Activated effector memory CD4-positive, alpha-beta T cell treated with anti-CD3 and anti-CD28 coated beads, Interleukin-2, amount 50 U/mL, for 16 hours (primary cell): ENCODE measurements at regions not wholly inside any gene's neighbourhood (a gene's known extent, or its start where the extent isn't known, plus 50 kb on each side); places are given as distances from the start of the nearest gene placed in this dataset.

ENCODE experiments used
- DNase-seq: peaks from one replicate; pipeline ENCODE4 v3.0.0-alpha.2; 2020

DNA sequence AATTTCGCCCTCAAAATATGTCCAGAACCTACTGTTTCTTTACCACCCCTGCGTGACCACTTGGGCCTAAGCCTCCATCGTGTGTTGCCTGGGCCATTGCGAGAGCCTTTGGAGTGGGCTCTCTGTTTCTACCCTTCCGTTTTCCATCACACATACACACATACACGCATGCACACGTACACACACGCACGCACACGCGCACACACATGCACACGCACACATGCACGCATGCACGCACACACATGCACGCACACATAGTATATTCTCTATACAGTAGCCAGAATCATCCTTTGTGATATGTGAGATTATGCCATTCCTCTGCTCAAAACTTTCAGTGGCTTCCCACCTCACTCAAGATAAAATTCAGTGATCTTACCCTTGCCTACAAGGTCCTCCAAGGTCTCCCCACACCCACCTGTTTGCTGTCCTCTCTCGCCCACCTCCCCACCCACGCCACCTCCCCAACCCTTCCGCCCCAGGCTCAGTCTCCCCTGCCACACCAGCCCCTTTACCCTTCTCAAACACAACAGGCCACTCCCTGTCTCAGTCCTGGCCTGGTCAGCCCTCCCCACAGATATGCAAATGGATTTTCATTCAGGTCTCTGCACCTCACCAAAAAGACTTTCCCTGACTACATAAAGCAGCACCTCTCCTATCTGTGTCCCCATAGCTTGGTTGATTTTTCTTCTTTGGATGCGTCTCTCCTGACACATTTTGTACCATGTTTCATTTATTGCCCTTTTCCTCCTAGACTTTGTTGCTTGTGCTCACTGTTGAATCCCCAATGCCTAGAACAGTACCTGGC is 559.6 kb downstream of the CD83 start:
- DNase-seq = no peak

DNA sequence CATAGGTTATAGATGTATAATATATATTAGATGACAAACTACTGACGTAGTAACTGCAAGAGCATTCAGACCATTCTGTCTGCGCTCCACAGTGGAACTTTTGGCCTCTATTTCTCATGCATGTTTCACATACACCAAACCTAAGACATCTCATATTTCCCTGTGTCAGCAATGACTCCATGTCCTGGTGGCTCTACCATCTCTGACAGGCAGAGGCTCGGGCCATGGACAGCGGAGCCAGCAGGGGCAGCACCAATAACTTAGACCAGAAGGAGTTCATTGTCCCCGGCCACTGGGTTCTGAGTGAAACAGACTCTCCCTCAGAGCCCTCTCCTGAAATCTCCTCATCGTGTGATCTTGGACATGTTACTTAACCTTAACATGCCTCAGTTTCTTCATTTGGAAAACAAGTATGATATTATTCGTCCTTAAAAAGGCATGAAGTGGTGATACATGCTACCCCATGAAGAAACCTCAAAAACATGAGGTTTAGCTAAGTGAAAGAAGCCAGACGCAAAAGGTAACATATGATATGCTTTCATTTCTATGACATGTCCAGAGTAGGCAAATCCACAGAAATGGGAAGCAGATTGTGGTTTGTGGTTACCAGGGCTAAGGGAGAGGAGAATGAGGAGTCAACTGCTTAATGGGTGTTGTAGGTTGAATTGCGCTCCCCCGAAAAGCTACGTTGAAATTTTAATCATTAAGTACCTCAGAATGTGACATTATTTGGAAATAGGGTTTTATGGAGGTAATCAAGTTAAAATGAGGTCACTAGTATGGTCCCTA is 564.0 kb upstream of the JARID2 start:
- no peak for DNase-seq

DNA sequence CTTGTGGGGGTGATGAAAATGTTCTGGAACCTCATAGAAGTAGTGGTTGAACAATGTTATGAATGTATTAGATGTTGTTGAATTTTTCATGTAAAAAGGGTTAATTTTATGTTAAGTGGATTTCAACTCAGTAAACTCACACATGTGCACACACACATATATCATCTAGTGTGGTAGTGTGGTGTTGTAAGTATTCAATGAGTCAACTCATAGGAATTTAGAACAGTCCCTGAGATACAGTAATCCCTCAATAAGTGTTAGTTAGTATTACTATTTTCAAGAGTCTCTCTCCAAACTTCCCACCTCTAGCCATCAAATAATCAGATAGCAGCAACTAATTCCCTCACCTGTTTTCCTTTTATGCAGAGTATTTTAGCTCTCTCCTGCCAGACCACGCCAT is 563.1 kb upstream of the JARID2 start:
- no peak for DNase-seq

DNA sequence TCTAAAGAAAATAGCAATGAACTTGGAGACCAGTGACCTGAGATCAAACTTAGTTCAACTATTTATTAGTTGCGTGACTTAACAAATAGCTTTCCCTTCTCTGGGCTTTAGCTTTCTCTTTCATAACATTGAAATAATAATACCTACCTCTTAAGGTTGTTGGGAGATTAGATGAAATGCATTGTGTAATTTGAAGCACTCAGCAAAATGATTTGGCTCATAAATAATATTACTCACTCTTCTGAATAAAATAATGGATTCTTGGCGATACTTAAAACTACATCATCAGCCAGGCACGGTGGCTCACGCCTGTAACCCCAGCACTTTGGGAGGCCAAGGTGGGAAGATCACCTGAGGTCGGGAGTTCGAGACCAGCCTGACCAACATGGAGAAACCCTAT is 556.2 kb upstream of the JARID2 start:
- DNase-seq = no peak

DNA sequence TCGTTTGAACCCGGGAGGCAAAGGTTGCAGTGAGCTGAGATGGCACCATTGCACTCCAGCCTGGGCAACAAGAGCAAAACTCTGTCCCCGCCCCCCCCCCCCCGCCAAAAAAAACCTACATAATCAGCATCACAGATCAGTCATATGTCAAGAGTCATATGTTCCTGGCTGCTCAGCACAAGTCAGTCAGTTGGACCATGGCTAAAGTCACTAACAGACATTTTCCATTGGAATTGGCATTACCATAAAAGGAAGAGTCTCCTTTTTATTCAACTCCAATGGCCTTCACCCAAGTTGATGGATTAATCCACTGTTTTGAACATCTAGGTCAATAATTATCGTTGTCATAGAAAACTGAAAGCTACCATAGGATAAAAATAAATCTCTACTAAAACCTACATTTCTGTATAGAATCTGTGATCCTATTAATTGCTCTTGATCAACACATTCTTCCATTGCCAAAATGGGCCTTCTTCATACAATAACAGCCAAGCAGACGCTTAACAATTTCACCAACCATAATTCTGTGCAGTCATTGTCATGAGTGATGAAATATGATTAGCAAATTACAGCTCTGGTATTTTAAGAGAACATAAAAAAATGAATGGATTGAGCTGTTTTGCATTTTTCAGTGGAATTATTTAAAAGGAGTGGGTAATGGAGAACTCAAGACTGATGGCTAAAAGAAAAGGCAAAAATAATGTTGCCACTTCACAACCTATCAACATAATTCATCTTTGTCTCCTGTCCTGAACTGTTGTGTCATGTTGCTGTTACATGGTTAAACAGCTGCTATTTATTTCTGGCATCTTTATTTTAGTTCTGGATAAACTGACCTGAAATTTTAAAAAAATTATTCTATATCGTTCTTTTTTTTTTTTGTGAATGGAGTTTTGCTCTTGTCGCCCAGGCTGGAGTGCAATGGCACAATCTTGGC is 555.5 kb upstream of the JARID2 start:
- DNase-seq = no peak

DNA sequence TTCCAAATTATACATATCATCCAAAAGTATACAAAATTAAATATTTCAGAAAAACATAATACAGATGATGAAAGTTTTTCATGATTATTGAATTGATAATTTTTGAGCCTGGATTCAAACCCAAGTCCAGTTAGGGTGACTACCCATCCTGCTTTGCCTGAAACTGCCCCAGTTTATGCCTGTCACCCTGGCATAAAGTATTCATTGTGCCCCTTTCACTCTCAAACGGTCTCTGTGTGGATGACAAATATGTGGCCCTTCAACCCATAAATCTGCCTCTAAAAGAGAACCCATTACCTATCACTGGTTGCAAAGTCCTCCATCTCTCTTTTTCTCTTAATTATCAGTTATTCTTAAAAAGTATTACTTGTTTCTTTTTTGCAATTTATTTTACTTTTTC is 553.7 kb upstream of the JARID2 start:
- DNase-seq = no peak

DNA sequence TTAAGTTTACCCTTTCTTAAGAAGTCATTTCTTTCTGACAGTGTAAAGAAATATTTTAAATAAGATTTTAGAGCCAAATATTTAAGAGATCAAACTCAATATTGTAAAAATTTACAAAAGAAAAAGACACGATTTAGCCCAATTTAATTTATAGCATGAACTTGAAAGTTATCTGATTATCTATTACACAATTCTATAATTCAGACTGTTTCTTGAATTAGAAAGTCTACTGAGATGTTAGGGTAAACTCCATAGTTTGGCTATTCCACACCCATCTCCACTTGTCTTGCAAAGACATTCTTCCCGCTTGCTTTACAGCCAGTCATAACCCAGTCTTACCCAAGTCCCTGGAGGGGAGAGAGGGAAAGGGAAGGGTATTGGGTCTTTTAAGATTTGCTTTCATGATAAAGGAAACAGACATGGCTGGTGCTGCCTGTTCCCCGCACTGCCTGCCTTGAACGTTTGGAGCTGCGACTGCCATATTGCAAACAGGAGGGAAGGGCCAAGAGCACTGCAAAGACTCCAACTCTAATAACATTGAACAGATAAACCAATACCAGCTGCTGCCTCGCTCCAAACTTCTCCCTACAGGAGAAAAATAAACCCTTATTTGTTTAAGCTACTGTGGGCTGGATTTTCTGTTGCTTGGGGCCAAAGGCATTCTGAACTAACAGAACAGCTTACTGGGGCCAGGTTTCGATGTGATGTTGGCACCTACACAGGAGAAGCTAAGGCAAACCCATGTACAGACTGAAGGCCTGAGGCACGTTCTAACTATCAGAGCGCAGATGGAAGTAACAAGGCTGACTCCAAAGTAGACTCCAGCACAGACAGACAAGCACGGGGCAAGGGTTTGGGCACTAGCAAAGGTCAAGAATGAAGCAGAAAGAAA is 552.3 kb upstream of the JARID2 start:
- no peak for DNase-seq

DNA sequence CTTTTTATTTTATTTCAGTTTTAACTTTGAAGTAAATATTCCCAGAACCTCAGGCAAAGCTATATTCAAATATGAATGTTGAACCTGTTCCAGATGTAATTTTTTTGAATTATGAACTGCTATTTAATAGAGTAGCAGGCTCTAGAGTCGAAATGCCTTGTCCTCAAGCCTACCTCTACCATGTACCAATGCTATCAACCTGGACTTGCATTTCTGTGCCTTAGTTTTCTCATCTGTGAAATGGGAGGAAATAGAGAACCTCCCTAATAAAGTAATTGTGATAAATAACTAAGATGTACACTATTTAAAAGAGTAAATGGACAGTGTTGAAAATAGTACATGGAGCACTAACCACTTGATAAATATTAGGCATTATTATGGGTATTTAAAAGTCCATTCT is 551.6 kb upstream of the JARID2 start:
- no peak for DNase-seq

DNA sequence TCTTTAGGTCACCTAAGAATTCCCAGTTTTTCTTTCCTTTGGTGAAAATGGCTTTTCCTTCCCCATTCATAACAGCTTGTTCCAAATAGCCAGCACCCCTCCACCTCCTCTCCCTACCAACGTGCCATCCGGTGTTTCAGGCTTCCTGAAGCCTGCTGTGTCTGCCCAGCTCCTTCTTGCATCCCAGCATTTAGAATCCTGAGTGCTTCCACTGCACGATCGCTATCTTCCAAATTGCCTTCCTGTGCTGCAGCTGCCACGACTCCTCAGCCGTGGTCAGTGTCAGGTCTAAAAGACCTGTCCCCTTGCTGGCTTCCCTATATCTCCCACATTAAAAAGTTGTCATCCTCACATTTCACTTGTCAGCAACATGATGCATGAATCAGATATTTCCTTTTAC is 550.3 kb upstream of the JARID2 start:
- no peak for DNase-seq

DNA sequence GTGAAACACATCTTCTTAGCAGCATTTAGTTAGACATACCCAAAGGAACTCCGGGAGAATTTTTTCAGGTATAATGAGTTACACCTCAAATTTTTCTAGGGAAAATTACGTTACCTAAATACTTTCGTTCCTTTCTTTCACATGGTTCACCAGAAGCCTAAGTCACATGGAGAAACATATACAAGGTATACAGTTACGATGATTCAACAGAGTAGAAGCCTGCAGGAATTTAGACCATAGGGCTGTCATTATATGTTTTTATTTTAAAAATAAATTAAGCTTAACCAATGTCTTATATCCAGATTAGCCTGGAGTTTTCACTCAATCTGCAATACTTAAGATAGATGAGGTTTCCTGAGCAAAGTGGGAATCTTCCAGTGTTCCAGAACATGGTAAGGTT is 549.5 kb upstream of the JARID2 start:
- DNase-seq = no peak

DNA sequence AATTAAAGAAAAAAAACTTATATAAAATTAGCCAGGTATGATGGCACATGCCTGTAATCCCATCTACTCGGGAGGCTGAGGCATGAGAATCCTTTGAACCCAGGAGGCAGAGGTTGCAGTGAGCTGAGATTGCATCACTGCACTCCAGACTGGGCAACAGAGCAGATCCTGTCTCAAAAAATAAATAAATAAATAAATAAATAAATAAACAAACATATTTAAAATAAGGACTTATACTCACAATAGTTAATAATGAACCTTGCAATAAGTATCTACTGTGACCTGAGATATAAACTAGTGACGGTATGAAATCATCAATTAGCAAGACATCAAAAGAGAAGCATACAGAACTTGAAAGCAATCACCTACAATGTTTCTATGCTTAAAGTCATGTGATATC is 548.4 kb upstream of the JARID2 start:
- DNase-seq = no peak

DNA sequence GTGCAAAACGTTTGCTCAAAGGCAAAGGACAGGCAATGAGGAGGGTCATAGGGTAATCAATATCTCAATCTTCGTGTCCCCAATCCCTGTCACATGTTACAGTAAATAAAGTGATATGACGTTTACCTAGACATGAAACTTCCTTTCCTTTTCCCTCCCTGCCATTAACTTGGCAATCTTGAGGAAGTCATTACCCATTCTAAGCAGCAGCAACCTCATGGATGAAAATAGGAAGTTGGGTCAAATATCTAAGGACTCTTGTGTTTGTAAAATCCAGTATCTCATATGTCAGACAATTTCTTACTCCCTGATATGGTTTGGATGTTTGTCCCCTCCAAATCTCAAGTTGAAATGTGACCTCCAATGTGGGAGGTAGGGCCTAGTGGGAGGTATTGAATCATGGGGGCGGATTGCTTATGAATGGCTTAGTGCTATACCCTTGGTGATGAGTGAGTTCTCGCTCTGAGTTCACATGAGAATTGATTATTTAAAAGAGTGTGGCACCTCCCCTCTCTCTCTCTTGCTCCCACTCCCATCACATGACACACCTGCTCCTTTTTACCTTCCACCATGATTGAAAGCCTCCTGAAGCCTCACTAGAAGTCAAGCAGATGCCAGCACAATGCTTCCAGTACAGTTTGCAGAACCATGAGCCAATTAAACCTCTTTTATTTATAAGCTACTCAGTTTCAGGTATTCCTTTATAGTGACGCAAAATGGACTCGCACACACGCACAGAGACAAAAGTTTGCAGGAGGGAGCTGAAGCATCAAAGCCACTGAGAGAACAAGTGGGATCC is 545.9 kb upstream of the JARID2 start:
- no peak for DNase-seq

DNA sequence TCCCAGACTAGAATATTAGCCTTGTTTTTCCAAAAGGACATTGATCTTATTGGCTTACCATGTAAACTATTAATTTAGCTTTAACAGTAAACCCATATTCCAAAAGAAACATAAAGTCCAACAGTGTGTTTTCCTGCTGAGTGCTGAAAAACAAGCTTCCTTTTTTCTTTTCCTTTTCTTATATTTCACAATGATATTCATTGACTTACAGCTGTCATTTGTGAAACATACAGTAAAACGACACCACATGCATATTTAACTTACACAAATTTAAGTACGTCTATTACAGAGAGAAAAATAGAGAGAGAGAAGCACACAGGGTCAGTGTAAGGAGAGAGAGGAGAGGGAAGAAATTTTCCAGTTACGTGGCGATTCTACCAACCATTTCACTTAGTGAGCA is 543.9 kb upstream of the JARID2 start:
- no peak for DNase-seq

DNA sequence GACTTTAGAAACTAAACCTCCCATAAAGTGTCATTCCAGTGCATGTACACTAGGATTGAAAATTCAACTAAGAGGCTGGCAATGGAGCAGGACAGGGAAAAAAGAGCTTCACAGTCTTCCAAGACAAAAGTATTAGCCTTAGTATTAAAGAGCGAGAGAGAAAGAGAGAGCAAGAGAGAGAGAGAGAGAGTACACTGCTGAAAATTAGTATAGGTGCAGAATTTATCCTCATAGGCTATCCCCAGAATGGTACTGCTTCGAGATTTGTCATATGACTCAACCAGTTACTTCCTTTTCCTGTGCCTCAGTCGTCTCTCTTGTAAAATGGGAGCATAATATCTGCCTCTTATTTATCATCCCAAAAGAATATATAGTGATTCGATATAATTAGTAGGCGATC is 543.2 kb upstream of the JARID2 start:
- no peak for DNase-seq

DNA sequence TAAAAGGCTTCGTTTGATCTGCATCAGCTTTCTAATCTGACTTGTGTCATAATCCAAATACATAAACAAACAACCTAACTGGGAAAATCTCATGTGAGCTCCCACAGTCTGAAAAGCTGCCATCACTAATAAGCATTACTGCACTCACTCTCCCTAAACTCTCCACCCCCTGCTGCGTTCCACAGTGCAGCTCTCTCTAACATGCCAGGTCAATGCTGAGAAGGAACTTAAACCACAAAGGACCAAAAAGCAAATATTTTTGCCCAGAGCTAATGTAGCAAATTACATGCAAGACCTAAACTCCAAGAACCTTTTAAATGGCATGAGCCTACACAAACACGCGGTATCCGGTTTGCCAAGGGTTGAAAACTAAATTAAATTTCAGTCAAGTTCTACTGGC is 542.3 kb upstream of the JARID2 start:
- DNase-seq = no peak

DNA sequence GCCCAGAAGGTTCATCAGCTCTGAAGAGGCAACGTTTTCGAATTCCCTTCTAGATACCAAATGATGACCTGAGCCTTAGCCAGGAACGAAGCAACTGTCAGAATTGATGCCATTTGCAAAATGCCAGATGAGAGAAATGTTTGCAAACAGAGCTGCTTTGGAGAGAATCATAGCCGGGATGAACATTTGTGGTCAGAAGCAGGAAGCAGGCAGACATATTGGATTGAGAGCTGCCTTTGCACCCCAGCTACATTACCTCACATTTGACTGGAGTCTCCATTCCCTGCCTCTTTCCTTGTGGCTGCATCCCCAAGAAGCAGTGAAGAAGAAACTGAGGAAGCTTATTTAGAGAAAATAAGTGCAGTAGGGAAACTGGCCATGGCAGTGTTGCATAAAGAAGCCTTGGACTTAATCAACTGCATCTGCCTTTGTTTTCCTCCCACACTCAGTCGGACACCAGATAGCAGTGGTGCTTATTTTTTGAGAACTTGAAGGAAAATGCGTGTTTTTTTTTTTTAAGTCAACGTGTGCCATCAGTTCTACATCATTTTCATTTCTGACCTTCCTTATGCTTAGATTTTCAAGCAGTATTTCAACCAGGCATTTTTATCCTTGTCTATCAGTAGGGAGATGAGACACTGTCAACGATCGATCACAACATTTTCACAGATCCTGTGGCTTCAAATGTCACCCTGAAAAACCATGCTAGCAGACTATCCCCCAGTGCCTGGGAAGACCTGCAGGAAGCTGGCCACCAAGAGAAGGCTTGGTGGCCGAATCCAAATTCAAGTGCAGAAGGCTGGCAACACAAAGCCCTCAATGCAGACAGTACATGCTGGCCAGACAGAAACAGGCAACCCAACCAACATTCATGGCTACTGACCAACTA is 541.2 kb upstream of the JARID2 start:
- no peak for DNase-seq

DNA sequence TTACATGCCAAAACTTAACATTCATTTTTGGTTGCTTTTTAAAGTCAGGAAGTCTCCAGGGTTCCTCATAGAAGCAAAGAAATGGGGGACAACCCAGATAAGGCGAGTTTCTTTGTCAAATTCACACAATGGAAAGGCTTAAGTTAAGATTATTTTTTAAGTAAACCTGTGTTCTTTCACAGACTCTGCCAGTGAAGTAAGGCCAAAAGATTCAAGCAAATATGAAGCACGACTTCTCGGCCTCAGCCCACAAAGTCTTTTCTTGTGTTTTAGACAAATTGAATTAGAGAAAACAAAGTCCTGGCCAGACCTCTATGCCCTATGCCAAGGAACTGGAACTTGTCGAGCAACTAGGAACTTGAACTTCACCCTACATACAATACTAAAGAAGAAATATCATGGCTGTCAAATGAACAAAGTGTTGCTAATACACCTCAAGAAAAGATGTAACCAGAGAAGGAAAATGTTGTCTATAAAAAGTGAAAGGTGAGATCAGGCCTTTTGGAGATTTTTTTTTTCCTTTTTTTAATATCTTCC is 540.0 kb upstream of the JARID2 start:
- no peak for DNase-seq

DNA sequence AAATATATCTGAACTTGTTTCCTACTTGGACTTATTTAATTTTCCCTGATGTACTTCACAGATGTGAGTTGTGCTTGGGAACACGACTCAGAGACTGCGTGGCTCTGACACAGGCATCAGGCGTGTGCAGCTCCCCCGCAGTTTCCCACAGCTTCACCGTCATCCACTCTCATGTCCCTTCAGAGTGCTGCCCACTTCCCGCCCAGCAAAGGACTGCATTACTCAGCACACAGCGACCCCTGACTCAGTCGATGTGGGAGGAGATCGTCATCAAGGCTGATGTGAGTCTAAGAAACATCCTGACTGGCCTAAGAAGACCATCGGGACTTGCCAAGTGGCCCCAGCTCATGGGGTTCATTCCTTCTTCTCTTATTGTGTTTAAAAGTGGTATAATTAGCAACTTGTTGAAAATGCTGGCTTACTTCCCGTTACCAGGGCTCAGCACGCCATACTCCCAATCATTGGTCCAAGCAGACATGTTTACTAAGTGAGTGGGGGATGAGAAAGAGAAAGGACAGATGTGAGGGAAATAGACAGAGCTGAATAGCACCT is 539.4 kb upstream of the JARID2 start:
- DNase-seq = peak; percentile 88

DNA sequence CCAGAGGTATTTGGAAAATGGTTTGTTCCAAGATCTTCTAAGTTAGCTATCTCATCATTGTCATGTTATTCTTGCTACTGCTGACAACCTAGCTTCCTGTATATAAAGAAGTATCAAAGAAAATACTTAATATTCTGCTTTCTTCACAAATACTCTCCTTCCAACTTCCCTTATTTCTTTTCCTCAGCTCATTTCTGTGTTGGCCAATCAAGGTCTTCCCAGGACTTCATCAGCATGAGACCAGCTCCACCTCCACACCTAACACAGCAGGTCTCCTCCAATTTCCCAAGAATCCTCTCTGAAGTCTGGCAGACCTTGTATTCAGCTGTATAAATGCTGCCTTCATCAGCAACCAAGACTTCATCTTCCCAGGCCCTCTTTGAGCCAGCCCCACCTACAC is 538.6 kb upstream of the JARID2 start:
- DNase-seq = no peak

DNA sequence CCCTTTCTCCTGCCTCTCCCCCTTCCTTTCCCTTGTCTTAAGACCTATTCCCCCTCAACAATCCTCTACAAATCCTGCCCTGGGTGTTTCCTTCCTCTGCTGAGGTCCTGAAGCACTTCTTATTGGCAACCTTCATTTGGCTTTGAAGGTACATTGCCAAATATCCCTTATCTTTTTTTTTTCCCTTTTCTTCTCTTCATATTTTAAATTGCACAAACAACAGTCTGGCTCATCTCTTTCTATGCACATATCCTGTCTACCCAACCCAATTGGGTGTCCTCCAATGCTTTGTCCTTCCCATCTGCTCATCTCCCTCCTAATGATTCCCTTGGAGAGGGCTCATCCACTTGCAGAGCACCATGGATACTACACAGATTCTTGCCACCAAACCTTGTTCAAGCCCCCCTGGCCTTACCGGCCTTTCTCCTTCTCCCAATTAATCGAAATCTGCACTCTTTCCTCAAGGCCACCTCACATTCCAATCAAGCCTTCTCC is 537.9 kb upstream of the JARID2 start:
- no peak for DNase-seq
